ENCODE measurements at regions not wholly inside any gene's neighbourhood (a gene's known extent, or its start where the extent isn't known, plus 50 kb on each side); places are given as distances from the start of the nearest gene placed in this dataset.
"Not testable (repeated sequence)": the region's sequence is repeated elsewhere in the genome, so short reads cannot be mapped to it uniquely, and the experiment has no call there.

- not testable (repeated sequence) for TF ChIP-seq ZNF274 (IDR thresholded peaks at IDR 0.05; ENCODE audit: low read depth, low read length); YY1 (IDR thresholded peaks at IDR 0.05; ENCODE audit: insufficient read depth, insufficient read length); SUZ12 (IDR thresholded peaks at IDR 0.05; ENCODE audit: extremely low read depth, insufficient read depth, insufficient read length)
These were observed 75.6 kb upstream of the RNF32 start for GRCh38 chr7:156565002-156565401.
